ENCODE measurements at regions not wholly inside any gene's neighbourhood (a gene's known extent, or its start where the extent isn't known, plus 50 kb on each side); places are given as distances from the start of the nearest gene placed in this dataset.

- DNase-seq (ENCODE audit: low read depth in 1 of 2, low spot score in 2 of 2), result no peak
- POLR2A ChIA-PET (ENCODE audit: partially characterized antibody), result interaction anchor here (0.6 to 2.0 kb wide), 7 partner anchors 17 to 283 kb away, joined by 3 to 5 read pairs (median 3); no protein-coding TSS in a partner anchor
Measured at GRCh38 chr9:129319076-129319937, 141.2 kb upstream of the IER5L start.

More at GRCh38 chr9:129319076-129319937, 141.2 kb upstream of the IER5L start:
- 0 out of 2 replicates have a peak overlapping the region, but pooled peaks have one; percentile 16 for H2BK15ac ChIP-seq (ENCODE audit: low read length)
- H4K5ac ChIP-seq (ENCODE audit: insufficient read length, low read depth, low read length), result no peak overlapping the region
- H3K36me3 ChIP-seq (ENCODE audit: control insufficient read depth in 2 of 4, insufficient read depth in 4 of 4, low read length in 3 of 4), result no peaks in the 10 kb centered on the region
- no peak for FAIRE-seq
- H2AFZ ChIP-seq (ENCODE audit: low read length), result no peak overlapping the region
- 95% methylated on average over 25 of the region's 30 CpGs; no CpG with 5 or more reads in 1 of the 2 experiments for WGBS, 2 experiments (ENCODE audit: extremely low coverage in 1 of 2, insufficient coverage in 1 of 2, insufficient read length in 1 of 2, insufficient replicate concordance in 2 of 2, low coverage in 1 of 2, low lambda C conversion rate in 2 of 2, missing lambda C conversion rate in 1 of 2)
- H3K9ac ChIP-seq (replicated peaks in 1 of 4; ENCODE audit: extremely low read depth in 1 of 4, low read depth in 3 of 4, low read length in 3 of 4), result no peak overlapping the region
- no peaks in the 10 kb centered on the region for H3K79me2 ChIP-seq (ENCODE audit: control insufficient read depth in 1 of 2, insufficient read depth in 2 of 2, low read length in 2 of 2)
- H3K4me3 ChIP-seq (ENCODE audit: extremely low read depth in 1 of 4, insufficient read depth in 2 of 4, low read depth in 3 of 4, low read length in 4 of 4), result no peak overlapping the region
- H2BK12ac ChIP-seq (ENCODE audit: low read depth, low read length), result no peak overlapping the region
- peaks cover 0 to 19% (median 12%) of the 10 kb centered on the region in 4 experiments; a peak in 6 of 7 replicates for H3K4me1 ChIP-seq (replicated peaks in 1 of 4; ENCODE audit: control insufficient read depth in 3 of 4, insufficient read depth in 4 of 4, low read length in 3 of 4)
- H3K56ac ChIP-seq (replicated peaks; ENCODE audit: insufficient read length, low read depth, low read length), result no peak overlapping the region
- no peak overlapping the region for H3K14ac ChIP-seq (ENCODE audit: insufficient read length)
- H3K23ac ChIP-seq (ENCODE audit: insufficient read length), result no peak overlapping the region
- H3K9me3 ChIP-seq (ENCODE audit: insufficient read depth in 2 of 2, low read depth in 1 of 2, low read length in 1 of 2), result no peaks in the 10 kb centered on the region
- no peak overlapping the region for H2BK20ac ChIP-seq (ENCODE audit: low read length)
- no peak overlapping the region for H3K4ac ChIP-seq (replicated peaks; ENCODE audit: insufficient read length, low read depth, low read length)
- H3K18ac ChIP-seq (ENCODE audit: extremely low read depth, low read length), result no peak overlapping the region
- no peak for TF ChIP-seq JUND (IDR thresholded peaks at IDR 0.05; ENCODE audit: low read length)
- H2BK5ac ChIP-seq (ENCODE audit: low read depth, low read length), result no peak overlapping the region
- H4K8ac ChIP-seq (ENCODE audit: extremely low read depth, insufficient read depth, low read length), result no peak overlapping the region
- CTCF ChIA-PET (ENCODE audit: partially characterized antibody), result interaction anchor here (0.6 to 2.7 kb wide), 14 partner anchors 12 to 603 kb away, joined by 3 to 8 read pairs (median 4); partner anchors contain the start of gene NTMT1
- H3K4me2 ChIP-seq (ENCODE audit: insufficient read depth in 1 of 2, low read depth in 2 of 2, low read length in 2 of 2), result 0 out of 4 replicates have a peak overlapping the region, but pooled peaks of 1 of the 2 experiments have one; percentile 56
- H2BK120ac ChIP-seq (replicated peaks; ENCODE audit: low read depth, low read length), result no peak overlapping the region
- H2AK5ac ChIP-seq (ENCODE audit: low read depth, low read length), result no peak overlapping the region
- H3K79me1 ChIP-seq (ENCODE audit: low read depth, low read length), result no peaks in the 10 kb centered on the region
- H3K27ac ChIP-seq (ENCODE audit: low read depth, low read length), result no peak overlapping the region
- H4K91ac ChIP-seq (replicated peaks; ENCODE audit: insufficient read length, low read length), result no peak overlapping the region
- peaks cover 0 to 7% (median 5%) of the 10 kb centered on the region in 4 experiments; a peak in 4 of 7 replicates for H3K27me3 ChIP-seq (replicated peaks in 1 of 4; ENCODE audit: control insufficient read depth in 3 of 4, extremely low read depth in 1 of 4, insufficient read depth in 3 of 4, low read length in 3 of 4)
- no peaks in the 10 kb centered on the region for H4K20me1 ChIP-seq (replicated peaks in 1 of 2; ENCODE audit: control insufficient read depth in 1 of 2, insufficient read depth in 2 of 2, low read length in 2 of 2)
- peaks cover 6% of the 10 kb centered on the region; the same call in 1 of the 2 replicates for H3K23me2 ChIP-seq (ENCODE audit: low read depth, low read length)
